GM12878 (cell line): ENCODE measurements at regions not wholly inside any gene's neighbourhood (a gene's known extent, or its start where the extent isn't known, plus 50 kb on each side); places are given as distances from the start of the nearest gene placed in this dataset.

Experiments used
- ATAC-seq: fragments of 200-7000 bp; cut with Tn5 transposase; 3 replicates; pipeline ENCODE4 v1.9.1; 2020; ENCODE audit warnings: mild to moderate bottlenecking, moderate library complexity
- BruUV-seq: library from RNA; stranded (reverse); fragments of 400-500 nt; replicated peaks from 2 replicates; lab custom pipeline; 2021; lab: Mats Ljungman, UMichigan
- CTCF ChIA-PET: fragments of 300-600 bp; sonication (Branson Sonifier 250); formaldehyde crosslinking; extraction: SDS; loops from one replicate; lab custom pipeline; 2021; ENCODE audit warnings: inconsistent platforms; lab: Yijun Ruan, JAX
- POLR2A ChIA-PET: fragments of 350-600 bp; formaldehyde crosslinking; extraction: SDS; loops from one replicate; lab custom pipeline; 2021; ENCODE audit warnings: inconsistent platforms; lab: Charles Lee
- RAD21 ChIA-PET: fragments of 300-600 bp; sonication (Branson Sonifier 250); formaldehyde crosslinking; loops from one replicate; lab custom pipeline; 2023; ENCODE audit warnings: antibody characterized with exemption; ENCODE audit not compliant: unreplicated experiment; lab: Charles Lee
- SMC1A ChIA-PET: fragments of 300-600 bp; sonication (Branson Sonifier 250); formaldehyde crosslinking; loops from one replicate; lab custom pipeline; 2023; ENCODE audit not compliant: unreplicated experiment, uncharacterized antibody; lab: Charles Lee
- DNase-seq: peaks from one replicate; pipeline ENCODE4 v3.0.0-alpha.2; 2011; ENCODE audit warnings: low read depth, low spot score
- FAIRE-seq: peaks from 3 replicates; lab custom pipeline; 2011; peaks lifted over from hg19 to GRCh38; lab: Jason Lieb, UNC
- H2AFZ ChIP-seq: 2 replicates; pipeline ENCODE4 v1.6.0; 2011; ENCODE audit warnings: low read depth, low read length, control low read depth; ENCODE audit not compliant: control insufficient read depth
- H3K27ac ChIP-seq: 2 replicates; pipeline ENCODE4 v1.5.1; 2011; ENCODE audit warnings: control low read depth; ENCODE audit not compliant: control insufficient read depth, insufficient read depth
- H3K27me3 ChIP-seq, 2 experiments: replicated peaks in 1 of 2; 2 replicates each; pipeline versions ENCODE4 v1.6.0 to v1.6.1; 2011; ENCODE audit warnings: low read length in 1 of 2; ENCODE audit not compliant: control insufficient read depth in 2 of 2, insufficient read depth in 2 of 2
- H3K36me3 ChIP-seq, 2 experiments: 2 replicates each; pipeline ENCODE4 v1.5.1; 2011; ENCODE audit warnings: low read length in 1 of 2; ENCODE audit not compliant: control insufficient read depth in 2 of 2, insufficient read depth in 2 of 2
- H3K4me1 ChIP-seq: 2 replicates; pipeline ENCODE4 v1.6.1; 2011; ENCODE audit warnings: mild to moderate bottlenecking, low read length, moderate library complexity, mixed read lengths; ENCODE audit not compliant: control insufficient read depth, insufficient read depth
- H3K4me2 ChIP-seq: 2 replicates; pipeline ENCODE4 v1.6.0; 2011; ENCODE audit warnings: control low read depth; ENCODE audit not compliant: control insufficient read depth, insufficient read depth
- H3K4me3 ChIP-seq: fragments of 200-600 bp; sonication (generic); 2 replicates; pipeline ENCODE4 v1.5.1; 2016
- H3K79me2 ChIP-seq: 2 replicates; pipeline ENCODE4 v1.6.0; 2011; ENCODE audit warnings: low read length; ENCODE audit not compliant: control insufficient read depth, insufficient read depth
- H3K9ac ChIP-seq: 2 replicates; pipeline ENCODE4 v1.8.0; 2011; ENCODE audit warnings: low read length, control low read depth, mixed read lengths; ENCODE audit not compliant: control insufficient read depth, insufficient read depth
- H3K9me3 ChIP-seq: replicated peaks from 3 replicates; pipeline ENCODE4 v1.5.1; 2011; ENCODE audit warnings: mild to moderate bottlenecking, low read length; ENCODE audit not compliant: control insufficient read depth, insufficient read depth
- H4K20me1 ChIP-seq: 2 replicates; pipeline ENCODE4 v1.6.0; 2011; ENCODE audit not compliant: control insufficient read depth, insufficient read depth
- CTCF ChIP-seq, 3 experiments: IDR thresholded peaks in 2 of 3; conservative IDR thresholded peaks in 1 of 3; 2 replicates each; pipeline ENCODE4 v1.5.1; 2011; ENCODE audit warnings: low read depth in 3 of 3, low read length in 3 of 3, mild to moderate bottlenecking in 3 of 3, control low read depth in 2 of 3, moderate library complexity in 2 of 3, inconsistent platforms in 1 of 3, mixed read lengths in 1 of 3; ENCODE audit not compliant: control insufficient read depth in 2 of 3, insufficient read depth in 1 of 3; ENCODE audit errors: extremely low read depth in 1 of 3
- E4F1 ChIP-seq: fragments of 450-650 bp; IDR thresholded peaks from 2 replicates; pipeline ENCODE4 v1.6.1; 2018; ENCODE audit warnings: borderline replicate concordance, mild to moderate bottlenecking; ENCODE audit not compliant: partially characterized antibody
- EZH2 ChIP-seq: IDR thresholded peaks from 2 replicates; pipeline ENCODE4 v1.6.1; 2012; ENCODE audit warnings: low read depth, mild to moderate bottlenecking, control low read depth, inconsistent platforms, low read length, borderline replicate concordance; ENCODE audit not compliant: control insufficient read depth
- HDAC6 ChIP-seq: fragments of 200-600 bp; sonication (generic); IDR thresholded peaks from one replicate; pipeline ENCODE4 v1.8.0; 2017; ENCODE audit warnings: antibody characterized with exemption; ENCODE audit not compliant: unreplicated experiment
- PAX8 ChIP-seq: fragments of 450-650 bp; IDR thresholded peaks from 2 replicates; pipeline ENCODE4 v1.6.1; 2017; ENCODE audit warnings: mild to moderate bottlenecking, moderate library complexity
- POU2F2 ChIP-seq: IDR thresholded peaks from 3 replicates; pipeline ENCODE4 v1.6.1; 2011; ENCODE audit warnings: low read depth, mild to moderate bottlenecking, low read length, borderline replicate concordance
- SRF ChIP-seq, 2 experiments: IDR thresholded peaks; 2 replicates each; pipeline ENCODE4 v1.6.1; 2011; ENCODE audit warnings: low read depth in 2 of 2, low read length in 2 of 2, mild to moderate bottlenecking in 1 of 2, moderate library complexity in 1 of 2
- STAT1 ChIP-seq: fragments of 450-650 bp; conservative IDR thresholded peaks from 2 replicates; pipeline ENCODE4 v1.6.1; 2014; ENCODE audit warnings: antibody characterized with exemption, mild to moderate bottlenecking
- ZNF217 ChIP-seq: fragments of 450-650 bp; IDR thresholded peaks from 2 replicates; pipeline ENCODE4 v1.6.1; 2017; ENCODE audit warnings: antibody characterized with exemption, mild to moderate bottlenecking
- ZZZ3 ChIP-seq: IDR thresholded peaks from 2 replicates; pipeline ENCODE4 v1.6.1; 2011; ENCODE audit warnings: low read depth; ENCODE audit not compliant: control insufficient read depth, insufficient read length
- in situ Hi-C: fragments of 300-500 bp; cut with MboI; formaldehyde crosslinking; loops from 9 replicates; pipeline ENCODE4 v1.14.3; 2018; ENCODE audit warnings: mixed read lengths
- intact Hi-C: fragments of 100-400 bp; cut with micrococcal nuclease; formaldehyde crosslinking; loops from one replicate; pipeline ENCODE4 v1.14.2; 2022; ENCODE audit not compliant: unreplicated experiment

GRCh38 chr14:48771717-48772116, 814.5 kb downstream of the RPS29 start (continued):
- no peak for TF ChIP-seq ZNF217
- TF ChIP-seq EZH2, result no peak
- TF ChIP-seq E4F1, result no peak
- TF ChIP-seq CTCF (IDR thresholded peaks at IDR 0.05 in 2 of 3, conservative IDR thresholded peaks at IDR 0.05 in 1 of 3; ENCODE audit: control insufficient read depth in 2 of 3, extremely low read depth in 1 of 3, insufficient read depth in 1 of 3, low read depth in 3 of 3, low read length in 3 of 3), result no peak
- TF ChIP-seq ZZZ3, result no peak

GRCh38 chr14:48751293-48751692, 834.9 kb downstream of the RPS29 start:
- ChIA-PET SMC1A (no interaction called here), POLR2A (no interaction called here), RAD21 (no interaction called here), CTCF (no interaction called here)
- Histone ChIP-seq H3K9me3 (no peaks in the 10 kb centered on the region), H3K79me2 (no peaks in the 10 kb centered on the region), H3K4me2 (no peak overlapping the region), H3K4me1 (no peaks in the 10 kb centered on the region), H3K27ac (no peak overlapping the region), H4K20me1 (no peaks in the 10 kb centered on the region), H3K36me3 (no peaks in the 10 kb centered on the region), H3K9ac (no peak overlapping the region), H3K4me3 (no peak overlapping the region), H3K27me3 (no peaks in the 10 kb centered on the region), H2AFZ (no peak overlapping the region)
- no peak for DNase-seq
- ATAC-seq, result no peak
- BruUV-seq, result no TSS peak
- intact Hi-C loops, result no loop called here
- in situ Hi-C loops, result no loop called here
- no peak for FAIRE-seq
- no peak for TF ChIP-seq POU2F2
- TF ChIP-seq HDAC6, result no peak
- TF ChIP-seq PAX8, result no peak
- TF ChIP-seq STAT1, result no peak
- no peak for TF ChIP-seq SRF (IDR thresholded peaks at IDR 0.05; ENCODE audit: low read depth in 2 of 2, low read length in 2 of 2)
